Caki2 (cell line): ENCODE measurements at regions not wholly inside any gene's neighbourhood (a gene's known extent, or its start where the extent isn't known, plus 50 kb on each side); places are given as distances from the start of the nearest gene placed in this dataset.
"Not testable (repeated sequence)": the region's sequence is repeated elsewhere in the genome, so short reads cannot be mapped to it uniquely, and the experiment has no call there.

ENCODE experiments used
- DNase-seq: peaks from one replicate; pipeline ENCODE4 v3.0.0-alpha.2; 2015; ENCODE audit warnings: low read depth
- in situ Hi-C: cut with HindIII; loops from 2 replicates; pipeline ENCODE4 v1.10.0; 2016; ENCODE audit warnings: low sequenced_read_pairs, low pct_unique_long_range_greater_than_20kb, mixed read lengths

DNA sequence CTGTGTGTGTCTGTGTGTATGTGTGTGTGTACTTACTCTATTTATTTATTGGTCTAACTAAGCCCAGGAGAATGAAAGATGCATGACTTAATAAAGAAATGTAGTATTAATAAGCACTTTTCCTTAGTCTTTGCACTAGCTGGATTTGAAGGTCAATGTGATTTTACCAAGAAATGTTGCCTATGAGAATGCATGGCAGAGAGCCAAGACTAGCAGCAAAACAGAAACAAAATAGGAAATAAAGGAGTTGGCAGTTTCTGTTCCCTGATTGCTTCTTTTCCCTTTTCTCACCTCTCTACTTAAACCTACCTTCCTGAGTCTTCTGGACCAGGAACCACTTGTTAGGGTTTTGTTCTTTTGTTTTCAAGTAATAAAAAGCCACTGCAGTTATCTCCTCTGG is 286.1 kb downstream of the KCTD12 start:
- in situ Hi-C loops = no loop called here
- DNase-seq = no peak

DNA sequence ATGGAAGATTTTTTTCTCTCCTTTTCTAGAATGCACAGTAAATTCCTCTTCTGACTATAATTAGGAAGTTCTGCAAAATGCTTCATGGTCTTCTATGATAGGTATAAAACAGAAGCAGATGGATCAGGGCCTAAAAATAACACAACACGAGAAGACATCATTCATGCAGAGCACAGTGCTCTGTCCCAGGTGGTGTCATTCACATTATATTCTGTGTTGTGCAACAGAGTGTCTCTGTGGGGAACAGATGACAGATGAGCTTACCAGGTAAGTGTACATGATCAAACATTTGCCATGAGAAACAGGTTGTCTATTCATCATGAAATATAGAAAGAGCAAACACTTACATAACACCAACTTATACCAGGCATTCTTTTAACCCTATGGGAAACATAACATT is 288.3 kb downstream of the KCTD12 start:
- in situ Hi-C loops = no loop called here
- DNase-seq = no peak

DNA sequence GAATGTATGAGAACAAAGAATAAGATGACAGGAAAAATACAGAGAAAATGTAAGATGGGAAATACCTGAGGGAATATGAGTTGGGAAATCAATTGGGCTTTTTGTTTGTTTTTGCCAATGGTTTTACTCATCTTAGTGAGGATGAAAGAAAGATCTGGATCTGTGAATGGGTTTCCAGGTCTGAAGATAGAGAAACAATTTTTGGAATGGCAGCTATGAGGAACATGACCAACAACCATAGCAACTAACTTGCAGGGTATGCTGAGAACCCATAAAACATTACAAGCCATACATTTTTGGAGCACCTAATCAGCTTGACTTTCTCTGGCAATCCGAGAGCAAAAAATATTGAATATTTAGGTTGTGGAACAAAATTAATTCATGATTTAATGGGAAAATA is 290.0 kb downstream of the KCTD12 start:
- DNase-seq = no peak
- in situ Hi-C loops = no loop called here

DNA sequence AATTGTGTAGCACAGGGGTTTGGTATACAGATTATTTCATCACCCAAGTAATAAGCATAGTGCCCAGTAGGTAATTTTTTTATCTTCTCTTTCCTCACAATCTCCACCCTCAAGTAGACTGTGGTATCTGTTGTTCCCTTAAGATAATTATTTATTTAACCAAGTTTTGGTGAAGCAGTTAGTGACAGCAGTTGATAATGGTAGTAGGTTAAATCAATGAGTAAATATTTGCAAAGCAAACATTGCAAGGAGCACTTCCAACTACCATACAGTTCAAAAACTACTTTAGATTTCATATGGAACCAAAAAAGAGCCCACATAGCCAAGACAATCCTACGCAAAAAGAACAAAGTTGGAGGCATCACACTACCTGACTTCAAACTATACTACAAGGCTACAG is 291.8 kb downstream of the KCTD12 start:
- DNase-seq = no peak
- in situ Hi-C loops = no loop called here

DNA sequence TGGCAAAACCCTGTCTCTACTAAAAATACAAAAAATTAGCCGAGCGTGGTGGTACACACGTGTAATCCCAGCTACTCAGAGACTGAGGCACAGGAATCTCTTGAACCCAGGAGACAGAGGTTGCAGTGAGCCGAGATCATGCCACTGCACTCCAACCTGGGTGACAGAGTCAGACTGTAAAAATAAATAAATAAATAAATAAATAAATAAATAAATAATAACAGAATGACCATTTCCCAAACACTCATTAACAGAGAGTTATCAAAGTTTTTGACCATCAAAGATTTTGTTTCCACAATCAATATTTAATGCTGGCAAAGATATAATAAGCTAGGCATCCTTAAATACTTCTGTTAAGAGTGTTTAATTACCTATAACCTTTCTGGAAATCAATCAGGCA is 299.4 kb downstream of the KCTD12 start:
- DNase-seq = no peak
- in situ Hi-C loops = no loop called here

DNA sequence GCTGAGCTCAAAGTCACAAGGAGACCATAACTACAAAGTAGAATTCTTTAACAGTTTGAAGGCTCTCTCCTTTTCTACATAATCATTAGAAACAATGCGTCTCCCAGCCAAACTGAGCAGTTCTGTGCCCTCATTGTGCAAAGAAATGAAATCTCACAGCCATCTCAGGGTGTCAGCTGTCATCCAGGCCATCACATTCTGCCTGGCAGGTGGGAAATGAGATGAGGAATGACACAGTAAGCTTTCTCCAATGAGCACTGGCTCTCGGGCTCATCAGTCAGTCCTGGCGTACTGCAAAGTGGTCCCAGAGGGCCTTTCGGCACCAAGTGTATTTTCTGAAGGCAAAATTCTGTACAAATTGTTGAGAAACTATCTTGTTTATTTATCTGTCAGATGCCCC is 306.5 kb downstream of the KCTD12 start:
- in situ Hi-C loops = no loop called here
- no peak for DNase-seq

DNA sequence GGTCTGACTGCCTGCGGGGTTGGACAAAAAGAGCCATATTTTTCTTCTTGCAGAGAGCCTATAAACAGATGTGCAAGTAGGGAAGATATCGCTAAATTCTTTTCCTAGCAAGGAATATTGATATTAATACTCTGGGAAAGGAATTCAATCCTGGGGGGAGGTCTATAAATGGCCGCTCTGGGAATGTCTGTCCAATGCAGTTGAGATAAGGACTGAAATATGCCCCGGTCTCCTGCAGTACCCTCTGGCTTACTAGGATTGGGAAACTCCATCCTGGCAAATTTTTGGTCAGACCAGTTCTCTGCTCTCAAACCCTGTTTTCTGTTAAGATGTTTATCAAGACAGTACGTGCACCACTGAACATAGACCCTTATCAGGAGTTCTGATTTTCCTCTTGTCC is 310.6 kb downstream of the KCTD12 start:
- in situ Hi-C loops = not testable (repeated sequence)

DNA sequence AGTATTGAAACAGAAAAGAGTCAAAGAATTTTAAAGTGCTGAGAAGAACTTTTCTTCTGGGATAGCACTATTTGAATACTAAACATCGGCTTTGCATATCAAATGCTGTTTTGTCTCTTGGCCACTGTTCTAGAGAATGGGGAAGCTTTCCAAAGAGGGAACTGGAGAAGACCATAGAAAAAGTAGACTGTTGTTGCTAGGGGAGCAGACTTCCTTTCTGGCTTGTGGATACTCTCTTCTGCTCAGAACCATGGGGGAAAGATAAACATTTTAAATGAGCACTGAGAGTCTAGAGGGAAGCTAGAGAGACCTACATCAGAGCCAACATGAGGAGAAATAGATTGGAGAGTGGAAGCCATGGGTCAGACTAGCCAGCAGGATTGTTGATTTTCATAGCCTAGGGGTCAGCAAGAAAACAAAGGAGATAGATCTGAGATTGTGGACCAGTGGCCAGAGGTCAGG is 315.7 kb downstream of the KCTD12 start:
- DNase-seq = no peak
- in situ Hi-C loops = no loop called here

More for the DNA sequence above, 310.6 kb downstream of the KCTD12 start:
- not testable (repeated sequence) for DNase-seq

DNA sequence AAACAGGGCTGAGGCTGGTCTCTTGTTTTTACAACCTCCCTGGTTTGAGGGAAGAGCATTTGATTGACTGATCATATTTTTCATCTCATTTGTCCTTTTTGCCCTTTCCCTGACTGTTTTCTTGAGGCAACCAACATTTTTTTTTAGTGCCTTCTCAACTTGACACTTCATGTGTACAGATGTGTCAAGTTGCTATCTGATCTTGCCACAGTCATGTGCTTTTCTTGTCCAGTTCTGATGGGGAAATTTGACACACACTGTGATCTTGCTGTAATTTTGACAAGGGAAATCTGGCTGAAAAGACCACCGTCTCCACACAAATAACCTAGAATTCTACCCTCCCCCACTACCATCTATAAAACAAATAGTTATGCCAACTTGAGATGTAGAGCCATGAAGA is 329.6 kb downstream of the KCTD12 start:
- DNase-seq = no peak
- in situ Hi-C loops = no loop called here

GRCh38 chr13:76552807-76553206 is 333.4 kb downstream of the KCTD12 start:
- in situ Hi-C loops = no loop called here
- DNase-seq = no peak

DNA sequence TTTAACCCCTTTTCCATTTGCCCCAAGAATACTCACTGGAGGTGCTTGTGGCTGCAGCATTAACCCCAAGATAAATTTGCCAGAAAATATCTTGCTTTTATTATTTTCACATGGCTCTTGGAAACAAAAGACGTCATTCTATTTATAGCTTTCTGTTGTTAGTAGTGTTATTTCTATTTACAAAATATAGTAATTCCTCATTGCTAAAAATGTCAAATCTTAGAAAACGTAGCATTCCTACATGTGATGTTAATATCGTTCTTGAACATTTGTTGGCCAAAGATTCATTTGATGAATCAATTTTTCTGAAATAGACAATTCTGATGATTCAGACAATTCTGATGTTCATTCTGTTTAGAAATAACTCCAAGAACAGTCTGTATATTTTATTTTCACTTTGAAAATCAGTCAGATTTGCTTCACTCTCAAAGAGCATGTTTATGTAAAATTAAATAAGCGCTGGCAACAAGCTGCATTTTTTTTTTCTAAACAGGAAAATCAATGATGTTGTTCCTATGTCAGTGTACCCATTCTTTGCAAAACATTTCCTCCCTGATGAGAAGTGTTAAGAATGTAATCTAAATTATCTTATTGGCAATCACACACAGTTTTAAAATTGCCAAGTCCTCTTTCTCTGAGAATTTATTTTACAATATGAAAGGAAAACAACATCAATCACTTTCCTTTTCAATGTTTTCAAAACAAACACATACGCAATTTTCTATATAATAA is 334.0 kb downstream of the KCTD12 start:
- no peak for DNase-seq
- in situ Hi-C loops = no loop called here

- no peak for DNase-seq
- in situ Hi-C loops = no loop called here
These were observed 344.0 kb downstream of the KCTD12 start for GRCh38 chr13:76542176-76542575.

DNA sequence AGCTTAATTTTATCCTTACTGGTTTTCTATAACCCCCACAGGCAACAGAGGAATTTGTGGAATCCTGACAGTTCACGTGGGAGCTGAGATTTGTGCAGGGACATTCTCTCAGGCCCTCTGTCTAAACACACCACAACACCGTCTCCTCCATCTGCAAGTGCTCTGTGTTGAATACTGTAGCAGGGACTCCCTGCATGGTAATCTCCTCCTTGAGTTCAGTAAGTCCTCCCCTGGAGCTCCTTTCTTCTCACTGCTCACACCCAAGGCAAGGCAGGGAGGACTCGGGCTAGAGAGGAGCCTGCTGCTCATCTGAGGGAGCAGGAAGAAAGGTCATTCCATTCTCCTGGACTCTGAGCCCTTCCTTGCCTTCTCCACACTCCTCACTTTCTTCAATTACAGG is 348.2 kb downstream of the KCTD12 start:
- DNase-seq = no peak

GRCh38 chr13:76533251-76533650 is 353.0 kb downstream of the KCTD12 start:
- no peak for DNase-seq
- in situ Hi-C loops = no loop called here

More for the DNA sequence above, 348.2 kb downstream of the KCTD12 start:
- in situ Hi-C loops = no loop called here

DNA sequence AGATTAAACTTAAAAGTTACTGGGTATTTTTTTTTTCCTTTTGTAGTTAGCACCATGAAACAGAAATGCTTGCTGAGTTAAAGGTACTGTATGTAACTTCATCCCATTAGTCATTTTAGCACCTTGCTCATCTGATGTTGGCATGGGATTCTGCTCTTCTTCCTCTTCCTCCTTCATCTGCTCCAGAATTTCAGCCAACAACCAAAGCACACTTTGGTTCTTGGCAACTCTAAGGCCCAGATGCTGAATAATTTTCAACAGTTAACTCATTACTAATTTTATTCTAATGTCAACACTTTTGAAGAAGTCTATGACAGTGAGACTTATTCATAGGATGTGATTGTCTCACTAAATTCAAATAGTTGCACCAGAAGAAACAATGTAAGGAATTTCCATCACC is 359.2 kb downstream of the KCTD12 start:
- in situ Hi-C loops = no loop called here
- no peak for DNase-seq

DNA sequence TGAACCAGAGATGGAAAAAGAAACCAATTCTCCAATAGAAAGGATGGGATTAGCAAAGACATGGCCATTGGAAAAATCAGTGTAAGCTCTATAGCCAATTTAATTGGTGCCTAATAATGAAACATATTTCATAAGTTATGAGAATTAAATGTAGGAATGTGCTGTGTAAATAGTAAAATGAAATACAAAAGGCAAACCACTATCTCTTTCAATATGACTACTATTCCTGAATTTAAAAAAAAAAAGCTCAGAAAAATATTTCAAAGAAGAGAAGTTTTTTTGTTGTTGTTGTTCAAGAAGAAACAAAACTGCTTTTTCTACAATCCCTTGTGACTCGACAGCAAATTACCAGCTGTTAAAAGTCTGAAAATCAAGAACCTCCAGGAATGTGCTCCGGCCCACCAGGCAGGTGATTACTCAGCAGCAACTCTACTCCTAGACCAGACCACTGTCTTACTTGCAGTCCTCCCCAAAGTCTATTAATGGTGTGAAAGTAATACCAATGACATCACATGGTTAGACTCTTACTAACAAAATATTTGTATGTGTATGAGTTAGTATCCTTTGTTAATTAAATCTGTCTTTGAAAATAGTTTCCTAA is 362.4 kb downstream of the KCTD12 start:
- in situ Hi-C loops = no loop called here
- no peak for DNase-seq

DNA sequence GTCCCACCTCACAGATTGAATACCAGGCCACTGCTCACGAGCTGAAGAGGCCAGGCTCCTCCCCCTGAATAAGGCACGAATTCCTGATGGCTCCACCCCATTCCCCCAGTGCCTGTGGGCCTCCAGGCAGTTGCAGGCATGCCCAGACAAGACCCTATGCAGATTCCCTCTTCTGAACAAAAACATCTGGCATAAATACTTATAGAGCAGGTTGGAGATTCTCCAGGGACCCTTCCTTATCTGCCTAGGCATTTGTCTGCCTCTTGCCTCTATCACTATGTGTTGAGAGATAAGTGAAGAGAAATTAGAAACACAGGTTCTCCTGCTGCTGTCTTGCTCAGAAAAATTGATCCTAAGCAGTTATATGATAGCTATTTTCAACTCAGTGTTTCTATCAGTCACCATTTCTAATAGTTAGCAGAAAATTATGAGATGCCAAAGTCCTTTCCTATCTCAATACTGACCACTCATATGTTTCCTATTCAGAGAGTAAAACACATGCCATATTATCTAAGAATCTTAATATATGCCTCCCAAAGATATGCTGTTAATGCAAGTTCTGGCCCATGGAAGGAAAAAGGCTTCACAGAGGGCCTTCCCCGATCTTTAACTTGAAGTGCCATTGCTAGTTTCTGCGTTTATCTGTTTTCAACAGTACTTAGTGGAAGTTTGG is 364.0 kb downstream of the KCTD12 start:
- DNase-seq = no peak
- in situ Hi-C loops = no loop called here

DNA sequence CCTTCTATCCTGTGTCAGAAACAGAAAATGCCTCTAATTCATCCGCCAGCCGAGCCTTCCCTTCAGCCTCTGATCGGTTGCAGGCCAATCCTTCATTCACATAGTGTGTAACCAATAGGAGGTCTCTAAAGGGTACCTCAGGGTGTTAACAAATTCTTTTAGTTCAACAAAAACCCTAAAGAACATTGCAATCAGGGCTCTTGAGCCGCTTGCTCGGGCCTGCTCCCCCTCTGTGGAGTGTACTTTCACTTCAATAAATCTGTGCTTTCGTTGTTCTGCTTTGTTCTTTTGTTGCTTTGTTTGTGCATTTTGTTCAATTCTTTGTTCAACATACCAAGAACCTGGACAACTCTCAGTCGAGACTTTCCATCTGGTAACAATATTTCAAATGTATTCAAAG is 366.5 kb downstream of the KCTD12 start:
- in situ Hi-C loops = no loop called here
- DNase-seq = no peak

DNA sequence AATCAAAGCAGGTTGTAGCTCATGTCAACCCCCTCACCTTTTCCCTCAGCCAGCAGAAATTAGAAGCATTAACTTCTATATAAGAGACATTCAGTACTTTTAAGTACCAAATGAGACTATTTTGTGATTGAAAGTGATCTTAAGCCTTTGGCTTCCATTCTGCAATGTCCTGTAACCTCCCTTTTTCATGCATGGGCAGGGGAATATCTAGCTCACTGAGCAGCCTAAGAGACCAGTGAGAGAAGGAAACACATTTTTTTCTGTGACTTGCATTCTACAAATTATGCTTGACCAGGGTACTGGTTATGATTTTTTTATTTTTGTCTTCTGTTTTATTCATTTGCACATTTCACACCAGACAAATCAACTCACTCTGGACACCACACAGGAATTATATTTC is 369.6 kb downstream of the KCTD12 start:
- in situ Hi-C loops = no loop called here
- no peak for DNase-seq

DNA sequence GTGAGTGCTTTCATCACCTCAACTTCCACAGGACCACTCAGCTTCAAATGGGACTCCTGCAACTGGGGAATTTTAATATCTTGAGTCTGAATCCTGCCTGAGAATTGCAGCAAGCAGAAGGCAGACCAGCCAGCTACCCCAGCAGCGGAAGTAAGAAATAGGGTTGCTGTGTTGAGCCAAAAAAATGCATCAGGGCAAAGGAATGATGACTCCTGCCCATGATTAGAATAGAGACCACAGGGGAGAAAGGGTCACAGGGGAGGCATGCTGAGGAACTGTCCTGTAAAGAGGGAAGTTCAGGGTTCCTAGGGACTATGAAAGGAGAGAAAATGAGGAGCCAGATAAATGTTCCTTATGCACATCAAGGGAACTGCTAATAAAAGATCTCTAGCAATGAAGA is 370.2 kb downstream of the KCTD12 start:
- no peak for DNase-seq

More for the DNA sequence above, 370.2 kb downstream of the KCTD12 start:
- in situ Hi-C loops = no loop called here
